ENCODE measurements at regions not wholly inside any gene's neighbourhood (a gene's known extent, or its start where the extent isn't known, plus 50 kb on each side); places are given as distances from the start of the nearest gene placed in this dataset.
A peak's percentile ranks its signal among the peaks of the same experiment; 100 is the strongest.

- TF ChIP-seq ZNF800 (CRISPR knock-in tag; IDR thresholded peaks at IDR 0.05) (peak; percentile 57; the same call in 1 of the 2 replicates), SP1 (IDR thresholded peaks at IDR 0.05) (no peak), SP1 (CRISPR knock-in tag; IDR thresholded peaks at IDR 0.05) (no peak), ZBTB40 (IDR thresholded peaks at IDR 0.05) (no peak), ZBTB40 (CRISPR knock-in tag; IDR thresholded peaks at IDR 0.05) (peak; percentile 72), ZNF275 (CRISPR knock-in tag; IDR thresholded peaks at IDR 0.05; ENCODE audit: borderline replicate concordance) (peak; percentile 79; the same call in 1 of the 2 replicates), ARHGAP35 (CRISPR knock-in tag; IDR thresholded peaks at IDR 0.05; ENCODE audit: borderline replicate concordance) (peak; percentile 53; the same call in 1 of the 2 replicates), HHEX (CRISPR knock-in tag; IDR thresholded peaks at IDR 0.05) (peak; percentile 58; the same call in 1 of the 2 replicates), CENPT (CRISPR knock-in tag; IDR thresholded peaks at IDR 0.05; ENCODE audit: low read depth) (0 out of 2 replicates have a peak, but pooled peaks have one; percentile 51), AHDC1 (CRISPR knock-in tag; IDR thresholded peaks at IDR 0.05; ENCODE audit: borderline replicate concordance) (peak; percentile 89; the same call in 1 of the 2 replicates)
Measured at GRCh38 chr1:234960722-234961455, 167.7 kb downstream of the TOMM20 start (continued).
